ENCODE measurements at regions not wholly inside any gene's neighbourhood (a gene's known extent, or its start where the extent isn't known, plus 50 kb on each side); places are given as distances from the start of the nearest gene placed in this dataset.

GRCh38 chr3:40847551-40847992 is 322.8 kb downstream of the ZNF621 start:
- no peak overlapping the region for H3K27ac Mint-ChIP-seq
- no peak overlapping the region for H3K4me3 ChIP-seq (ENCODE audit: low read length)
- H3K27ac ChIP-seq (ENCODE audit: low read length): no peak overlapping the region
- H3K9me3 Mint-ChIP-seq: peaks cover 0 to 4% of the 10 kb centered on the region in 2 donors
- ATAC-seq: peak in 1 of 3 donors; percentile 22
- H3K36me3 Mint-ChIP-seq: no peaks in the 10 kb centered on the region
- no peak for TF ChIP-seq CTCF (IDR thresholded peaks at IDR 0.05)
- H3K4me3 Mint-ChIP-seq: no peak overlapping the region
- no peak for DNase-seq
- no peaks in the 10 kb centered on the region for H3K36me3 ChIP-seq (ENCODE audit: control insufficient read depth, insufficient read depth, low read length)
- 86% methylated on average over 6 of the region's 6 CpGs for WGBS (ENCODE audit: insufficient coverage)
- intact Hi-C loops (cut with micrococcal nuclease): no loop called here
- H3K9me3 ChIP-seq (ENCODE audit: control insufficient read depth, insufficient read depth, low read length): no peaks in the 10 kb centered on the region
- no peaks in the 10 kb centered on the region for H3K4me1 ChIP-seq (ENCODE audit: control insufficient read depth, insufficient read depth, low read length)
- H3K4me1 Mint-ChIP-seq: no peaks in the 10 kb centered on the region
- H3K27me3 ChIP-seq (ENCODE audit: control insufficient read depth, insufficient read depth, low read length): no peaks in the 10 kb centered on the region
- peaks cover 0 to 6% of the 10 kb centered on the region in 2 donors for H3K27me3 Mint-ChIP-seq (ENCODE audit: low read depth in 2 of 2)

GRCh38 chr3:40848421-40848820 is 323.7 kb downstream of the ZNF621 start:
- WGBS (ENCODE audit: insufficient coverage): 94% methylated on average over 2 of the region's 2 CpGs
- H3K9me3 ChIP-seq (ENCODE audit: control insufficient read depth, insufficient read depth, low read length): no peaks in the 10 kb centered on the region
- H3K9me3 Mint-ChIP-seq: peaks cover 0 to 4% of the 10 kb centered on the region in 2 donors
- H3K36me3 Mint-ChIP-seq: no peaks in the 10 kb centered on the region
- no peak overlapping the region for H3K27ac ChIP-seq (ENCODE audit: low read length)
- no peak overlapping the region for H3K4me3 ChIP-seq (ENCODE audit: low read length)
- H3K4me3 Mint-ChIP-seq: no peak overlapping the region
- peaks cover 0 to 6% of the 10 kb centered on the region in 2 donors for H3K27me3 Mint-ChIP-seq (ENCODE audit: low read depth in 2 of 2)
- no peak overlapping the region for H3K27ac Mint-ChIP-seq
- DNase-seq (no peak), ATAC-seq (no peak)
- no peaks in the 10 kb centered on the region for H3K4me1 ChIP-seq (ENCODE audit: control insufficient read depth, insufficient read depth, low read length)
- no peaks in the 10 kb centered on the region for H3K36me3 ChIP-seq (ENCODE audit: control insufficient read depth, insufficient read depth, low read length)
- TF ChIP-seq CTCF (IDR thresholded peaks at IDR 0.05): no peak
- no peaks in the 10 kb centered on the region for H3K4me1 Mint-ChIP-seq
- H3K27me3 ChIP-seq (ENCODE audit: control insufficient read depth, insufficient read depth, low read length): no peaks in the 10 kb centered on the region
- intact Hi-C loops (cut with micrococcal nuclease): no loop called here

- intact Hi-C loops (cut with micrococcal nuclease): no loop called here
- ATAC-seq (no peak), DNase-seq (no peak)
- H3K36me3 Mint-ChIP-seq: no peaks in the 10 kb centered on the region
- H3K4me3 ChIP-seq (ENCODE audit: low read length): no peak overlapping the region
- no peak overlapping the region for H3K4me3 Mint-ChIP-seq
- no peaks in the 10 kb centered on the region for H3K27me3 ChIP-seq (ENCODE audit: control insufficient read depth, insufficient read depth, low read length)
- no peak overlapping the region for H3K27ac Mint-ChIP-seq
- WGBS (ENCODE audit: insufficient coverage): 40% methylated on average over 3 of the region's 4 CpGs
- no peaks in the 10 kb centered on the region for H3K9me3 ChIP-seq (ENCODE audit: control insufficient read depth, insufficient read depth, low read length)
- no peaks in the 10 kb centered on the region for H3K4me1 Mint-ChIP-seq
- H3K4me1 ChIP-seq (ENCODE audit: control insufficient read depth, insufficient read depth, low read length): no peaks in the 10 kb centered on the region
- H3K36me3 ChIP-seq (ENCODE audit: control insufficient read depth, insufficient read depth, low read length): no peaks in the 10 kb centered on the region
- peaks cover 0 to 3% of the 10 kb centered on the region in 2 donors for H3K9me3 Mint-ChIP-seq
- H3K27ac ChIP-seq (ENCODE audit: low read length): no peak overlapping the region
- no peak for TF ChIP-seq CTCF (IDR thresholded peaks at IDR 0.05)
- peaks cover 0 to 6% of the 10 kb centered on the region in 2 donors for H3K27me3 Mint-ChIP-seq (ENCODE audit: low read depth in 2 of 2)
Observed at GRCh38 chr3:40850861-40851260, 326.1 kb downstream of the ZNF621 start.

GRCh38 chr3:40851836-40852235 is 327.1 kb downstream of the ZNF621 start:
- no peak for TF ChIP-seq CTCF (IDR thresholded peaks at IDR 0.05)
- no peak overlapping the region for H3K27ac Mint-ChIP-seq
- WGBS (ENCODE audit: insufficient coverage): 76% methylated on average over 3 of the region's 3 CpGs

More at GRCh38 chr3:40851836-40852235, 327.1 kb downstream of the ZNF621 start:
- no peak overlapping the region for H3K27ac ChIP-seq (ENCODE audit: low read length)
- no peaks in the 10 kb centered on the region for H3K36me3 ChIP-seq (ENCODE audit: control insufficient read depth, insufficient read depth, low read length)
- H3K27me3 Mint-ChIP-seq (ENCODE audit: low read depth in 2 of 2): peaks cover 0 to 2% of the 10 kb centered on the region in 2 donors
- intact Hi-C loops (cut with micrococcal nuclease): no loop called here
- no peaks in the 10 kb centered on the region for H3K4me1 ChIP-seq (ENCODE audit: control insufficient read depth, insufficient read depth, low read length)
- peaks cover 0 to 2% of the 10 kb centered on the region in 2 donors for H3K9me3 Mint-ChIP-seq
- no peak overlapping the region for H3K4me3 ChIP-seq (ENCODE audit: low read length)
- H3K4me1 Mint-ChIP-seq: no peaks in the 10 kb centered on the region
- no peaks in the 10 kb centered on the region for H3K27me3 ChIP-seq (ENCODE audit: control insufficient read depth, insufficient read depth, low read length)
- H3K9me3 ChIP-seq (ENCODE audit: control insufficient read depth, insufficient read depth, low read length): no peaks in the 10 kb centered on the region
- H3K36me3 Mint-ChIP-seq: no peaks in the 10 kb centered on the region
- DNase-seq (no peak), ATAC-seq (no peak)
- no peak overlapping the region for H3K4me3 Mint-ChIP-seq

All from natural killer cell (primary cell).